HG03521 (cell line): ENCODE measurements at regions not wholly inside any gene's neighbourhood (a gene's known extent, or its start where the extent isn't known, plus 50 kb on each side); places are given as distances from the start of the nearest gene placed in this dataset.
A peak's percentile ranks its signal among the peaks of the same experiment; 100 is the strongest.

Experiments used
- ATAC-seq: cut with Tn5 transposase; IDR thresholded peaks from one replicate; pipeline ENCODE4 v1.9.1; 2021; ENCODE audit warnings: mild to moderate bottlenecking, moderate library complexity; ENCODE audit not compliant: unreplicated experiment

- ATAC-seq: no peak
These were observed 55.7 kb upstream of the SLC44A1 start for GRCh38 chr9:105188746-105189145.

- ATAC-seq: peak; percentile 70
These were observed 52.8 kb upstream of the SLC44A1 start for GRCh38 chr9:105191508-105192121.

GRCh38 chr9:105193560-105193959 lies 50.9 kb upstream of the SLC44A1 start:
- no peak for ATAC-seq

- no peak for ATAC-seq
These were observed 50.2 kb upstream of the SLC44A1 start for GRCh38 chr9:105194234-105194633.
